Embryonic facial prominence (tissue), 1 donor: ENCODE measurements at regions not wholly inside any gene's neighbourhood (a gene's known extent, or its start where the extent isn't known, plus 50 kb on each side); places are given as distances from the start of the nearest gene placed in this dataset.

ENCODE experiments used
- DNase-seq: peaks from one replicate; pipeline ENCODE4 v3.0.0-alpha.2; 2016; ENCODE audit errors: extremely low spot score

- DNase-seq: no peak
Measured at GRCh38 chr5:17431272-17432050, 66.6 kb upstream of the TAF11L2 start.

GRCh38 chr5:17432569-17432968, 65.5 kb upstream of the TAF11L2 start:
- DNase-seq: no peak

GRCh38 chr5:17433406-17433805, 64.6 kb upstream of the TAF11L2 start:
- no peak for DNase-seq

GRCh38 chr5:17434982-17435381, 63.0 kb upstream of the TAF11L2 start:
- DNase-seq: no peak

GRCh38 chr5:17436350-17436749, 61.7 kb upstream of the TAF11L2 start:
- no peak for DNase-seq

- no peak for DNase-seq
Measured at GRCh38 chr5:17436761-17437221, 61.2 kb upstream of the TAF11L2 start.

GRCh38 chr5:17438027-17438426, 60.0 kb upstream of the TAF11L2 start:
- no peak for DNase-seq

- DNase-seq: no peak
Measured at GRCh38 chr5:17439956-17440355, 58.1 kb upstream of the TAF11L2 start.

GRCh38 chr5:17440766-17441165, 57.3 kb upstream of the TAF11L2 start:
- no peak for DNase-seq

- DNase-seq: no peak
Measured at GRCh38 chr5:17441351-17441750, 56.7 kb upstream of the TAF11L2 start.

- no peak for DNase-seq
Measured at GRCh38 chr5:17443333-17444130, 54.5 kb upstream of the TAF11L2 start.

GRCh38 chr5:17444496-17444895, 53.5 kb upstream of the TAF11L2 start:
- no peak for DNase-seq

- DNase-seq: no peak
Measured at GRCh38 chr5:17445185-17445584, 52.8 kb upstream of the TAF11L2 start.
